Left kidney (tissue), 1 donor: ENCODE measurements at regions not wholly inside any gene's neighbourhood (a gene's known extent, or its start where the extent isn't known, plus 50 kb on each side); places are given as distances from the start of the nearest gene placed in this dataset.
"Not testable (repeated sequence)": the region's sequence is repeated elsewhere in the genome, so short reads cannot be mapped to it uniquely, and the experiment has no call there.

Experiments
- DNase-seq: peaks from one replicate; pipeline ENCODE4 v3.0.0-alpha.2; 2013

DNA sequence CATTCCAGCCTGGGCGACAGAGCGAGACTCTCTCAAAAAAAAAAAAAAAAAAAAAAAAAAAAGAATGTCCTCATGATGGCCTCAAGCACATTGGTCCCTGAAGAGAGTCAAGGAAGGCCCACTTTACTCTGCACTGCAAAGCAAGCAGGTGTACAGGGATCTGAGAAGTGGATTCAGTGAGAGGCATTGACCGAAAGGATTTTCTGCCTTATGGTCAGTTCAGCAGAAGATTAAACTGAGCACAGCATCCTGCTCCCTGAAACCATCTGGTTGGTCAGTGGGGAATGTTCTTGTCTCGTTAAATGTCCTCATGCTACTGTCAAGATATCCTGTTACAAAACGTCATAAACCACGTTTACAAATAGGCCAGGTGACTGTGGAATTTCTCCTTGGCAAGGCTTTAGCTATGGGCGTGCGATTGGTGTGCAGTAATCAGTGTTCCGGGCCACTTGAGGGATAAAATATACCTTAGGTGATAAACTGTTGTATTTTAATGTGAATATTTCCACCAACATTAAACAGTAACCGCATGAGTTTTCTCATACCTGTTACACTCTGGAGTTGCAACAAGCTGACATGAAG is 195.0 kb downstream of the ADRA2C start:
- not testable (repeated sequence) for DNase-seq

DNA sequence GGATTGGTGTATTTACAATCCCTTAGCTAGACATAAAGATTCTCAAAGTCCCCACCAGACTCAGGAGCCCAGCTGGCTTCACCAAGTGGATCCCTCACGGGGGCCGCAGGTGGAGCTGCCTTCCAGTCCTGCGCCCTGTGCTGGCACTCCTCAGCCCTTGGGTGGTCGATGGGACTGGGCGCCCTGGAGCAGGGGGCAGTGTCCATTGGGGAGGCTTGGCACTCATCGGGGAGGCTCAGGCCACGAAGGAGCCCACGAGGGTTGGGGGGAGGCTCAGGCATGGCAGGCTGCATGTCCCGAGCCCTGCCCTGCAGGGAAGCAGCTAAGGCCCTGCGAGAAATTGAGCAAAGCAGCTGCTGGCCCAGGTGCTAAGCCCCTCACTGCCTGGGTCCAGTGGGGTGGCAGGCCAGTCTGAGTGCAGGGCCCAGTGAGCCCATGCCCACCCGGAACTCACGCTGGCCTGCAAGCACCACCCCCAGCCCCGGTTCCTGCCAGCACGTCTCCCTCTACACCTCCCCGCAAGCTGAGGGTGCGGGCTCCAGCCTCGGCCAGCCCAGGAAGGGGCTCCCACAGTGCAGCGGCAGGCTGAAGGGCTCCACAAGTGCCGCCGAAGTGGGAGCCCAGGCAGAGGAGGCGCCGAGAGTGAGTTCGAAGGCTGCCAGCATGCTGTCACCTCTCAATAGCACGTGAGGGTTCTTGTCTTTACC is 198.5 kb downstream of the ADRA2C start:
- not testable (repeated sequence) for DNase-seq

DNA sequence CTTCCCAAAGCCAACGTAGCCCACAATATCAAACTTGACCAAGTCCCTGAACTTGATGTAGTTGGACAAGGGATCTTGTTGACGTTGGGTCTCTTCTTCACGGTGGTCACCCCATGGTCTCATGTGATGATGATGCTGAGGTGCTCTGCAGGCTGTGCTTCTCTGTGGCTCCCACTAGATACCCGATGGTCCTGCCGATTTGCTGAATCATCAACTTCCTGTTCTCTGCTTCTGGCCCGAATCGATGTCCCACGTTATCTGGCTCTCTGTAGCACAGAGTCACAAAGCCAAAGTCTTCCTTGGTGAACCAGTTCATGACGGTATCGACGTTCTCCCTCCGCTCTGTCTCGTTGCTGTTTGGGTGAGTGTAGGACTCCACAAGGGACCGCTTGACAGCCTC is 201.0 kb downstream of the ADRA2C start:
- not testable (repeated sequence) for DNase-seq

DNA sequence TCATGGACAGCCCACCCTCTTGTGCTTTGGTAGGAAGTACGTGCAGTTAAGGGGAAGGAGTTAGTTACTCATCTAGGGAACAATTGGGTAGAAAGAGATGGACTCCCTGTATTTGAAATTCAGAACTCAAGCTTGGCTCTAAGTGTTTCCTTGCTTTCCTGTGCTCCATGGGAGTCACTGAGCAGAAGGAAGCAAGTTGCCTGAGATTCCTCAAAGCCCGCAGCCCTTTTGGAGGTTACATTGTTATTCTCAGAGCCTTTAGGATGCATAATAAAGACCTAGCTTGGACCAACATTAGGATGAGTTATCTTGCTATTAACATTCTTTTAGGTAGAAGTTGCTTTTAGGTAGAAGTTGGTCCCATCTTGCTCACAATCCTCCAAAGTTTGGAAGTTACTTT is 206.4 kb downstream of the ADRA2C start:
- not testable (repeated sequence) for DNase-seq

DNA sequence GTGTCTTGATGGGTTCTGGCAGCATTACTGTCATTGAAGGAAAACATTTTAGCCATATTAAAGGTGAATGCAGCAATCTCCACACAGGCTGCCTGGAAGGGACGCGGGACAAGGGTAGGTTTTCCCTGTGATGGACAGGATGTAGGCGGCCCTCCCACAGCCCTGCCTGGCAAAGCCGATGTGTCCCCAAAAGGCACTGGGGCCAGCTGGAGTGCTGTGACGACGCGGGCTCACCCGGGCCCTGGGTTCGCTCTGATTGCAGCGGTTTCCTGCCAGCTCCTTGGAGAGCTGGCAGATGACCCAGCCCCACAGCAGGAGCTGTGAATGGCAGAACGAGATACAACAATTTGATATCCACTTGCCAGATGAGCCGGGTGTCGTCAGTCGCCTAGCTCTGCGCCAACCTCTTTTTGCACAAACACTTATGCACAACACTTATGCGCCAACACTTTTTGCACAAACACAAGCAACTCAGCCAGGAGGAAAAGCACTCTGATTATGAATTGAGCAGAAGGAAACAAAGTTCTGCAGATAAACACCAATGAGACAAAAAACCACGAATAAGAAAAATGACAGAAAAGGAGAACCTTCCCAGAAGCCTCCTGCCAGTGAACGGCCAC is 207.5 kb downstream of the ADRA2C start:
- not testable (repeated sequence) for DNase-seq

DNA sequence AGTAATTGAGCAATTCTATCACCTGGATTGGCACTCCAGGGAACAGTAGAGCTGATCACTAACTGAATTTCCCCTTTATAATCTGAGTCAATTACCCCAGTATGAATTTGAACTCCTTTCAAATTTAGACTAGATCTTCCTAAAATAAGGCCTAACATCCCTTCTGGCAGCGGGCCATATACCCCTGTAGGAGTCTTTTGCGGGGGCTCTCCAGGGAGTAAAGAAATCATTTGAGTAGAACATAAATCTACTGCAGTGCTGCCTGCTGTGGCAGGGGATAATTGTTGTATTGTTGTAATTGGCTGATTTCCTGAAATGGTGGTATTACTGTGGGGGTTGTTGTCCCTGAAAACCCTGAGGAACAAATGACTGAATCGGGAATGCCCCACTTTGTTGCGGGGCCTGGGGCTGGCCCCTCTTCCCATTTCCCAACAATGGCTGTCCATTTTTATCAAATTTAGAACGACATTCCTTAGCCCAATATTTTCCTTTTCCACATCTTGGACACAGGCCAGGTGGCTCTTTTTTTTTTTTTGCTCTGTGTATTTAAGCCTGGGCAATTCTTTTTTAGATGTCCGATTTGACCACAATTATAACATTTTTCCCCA is 217.4 kb downstream of the ADRA2C start:
- DNase-seq, result not testable (repeated sequence)

DNA sequence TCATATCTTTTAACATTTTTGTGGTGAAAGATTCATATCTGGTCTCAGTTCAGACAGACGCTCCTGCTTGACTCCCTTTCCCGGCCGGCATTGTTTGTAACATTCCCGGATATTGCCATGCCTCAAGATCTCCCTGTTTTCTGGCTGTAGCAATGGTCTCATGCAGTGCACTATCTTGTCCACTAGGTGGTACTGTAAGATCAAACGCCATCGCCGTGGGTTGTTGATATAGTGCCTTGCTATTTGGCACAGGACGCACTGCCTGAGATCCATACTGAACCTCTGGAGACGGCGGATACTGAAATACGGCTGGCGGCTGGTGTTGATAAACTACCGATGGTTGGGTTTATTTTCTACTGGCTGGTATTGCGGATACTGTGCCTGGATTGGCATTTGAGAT is 218.6 kb downstream of the ADRA2C start:
- DNase-seq, result not testable (repeated sequence)

DNA sequence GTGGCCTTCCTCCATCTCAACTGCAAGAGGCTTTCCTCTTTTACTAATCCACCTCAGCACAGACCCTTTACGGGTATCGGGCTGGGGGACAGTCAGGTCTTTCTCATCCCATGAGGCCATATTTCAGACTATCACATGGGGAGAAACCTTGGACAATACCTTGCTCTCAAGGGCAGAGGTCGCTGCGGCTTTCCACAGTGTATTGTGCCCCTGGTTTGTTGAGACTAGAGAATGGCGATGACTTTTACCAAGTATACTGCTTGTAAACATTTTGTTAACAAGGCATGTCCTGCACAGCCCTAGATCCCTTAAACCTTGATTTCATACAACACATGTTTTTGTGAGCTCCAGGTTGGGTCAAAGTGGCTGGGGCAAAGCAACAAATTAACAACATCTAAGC is 220.2 kb downstream of the ADRA2C start:
- DNase-seq, result not testable (repeated sequence)

DNA sequence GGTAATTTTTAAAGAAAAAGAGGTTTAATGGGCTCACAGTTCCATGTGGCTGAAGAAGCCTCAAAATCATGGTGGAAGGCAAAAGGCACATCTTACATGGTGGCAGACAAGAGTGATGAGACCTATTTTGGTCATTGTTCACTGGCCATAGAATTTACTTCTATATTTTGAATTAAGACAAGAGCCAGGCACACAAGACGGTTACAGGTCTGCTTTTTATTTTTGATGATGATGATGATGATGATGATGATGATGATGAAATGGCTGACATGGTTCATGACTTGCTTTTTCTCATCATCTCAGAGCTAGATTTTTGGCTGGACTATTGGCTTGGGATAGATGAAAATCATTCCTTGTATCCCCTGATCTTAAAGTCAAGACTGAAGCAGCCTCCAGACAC is 229.3 kb downstream of the OTOP1 start:
- not testable (repeated sequence) for DNase-seq

DNA sequence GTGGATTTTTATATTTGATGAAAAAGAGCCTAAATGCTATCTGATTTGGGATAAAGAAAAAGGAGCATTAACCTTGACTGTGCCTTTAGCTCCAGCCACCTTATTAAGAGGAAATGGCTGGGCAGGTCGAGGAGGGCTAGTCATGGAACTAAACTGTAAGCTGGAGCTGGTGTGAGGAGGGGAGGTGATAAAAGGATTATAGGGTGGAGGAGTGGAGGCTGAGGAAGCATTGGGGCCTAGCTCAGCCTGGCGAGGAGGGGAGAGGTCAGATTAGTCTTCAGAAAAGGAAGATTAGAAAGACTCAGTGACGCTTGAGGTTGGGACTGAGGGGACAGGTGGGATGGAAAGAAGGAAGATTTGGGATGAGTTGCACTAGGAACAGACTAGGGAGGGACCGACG is 222.7 kb downstream of the OTOP1 start:
- not testable (repeated sequence) for DNase-seq

DNA sequence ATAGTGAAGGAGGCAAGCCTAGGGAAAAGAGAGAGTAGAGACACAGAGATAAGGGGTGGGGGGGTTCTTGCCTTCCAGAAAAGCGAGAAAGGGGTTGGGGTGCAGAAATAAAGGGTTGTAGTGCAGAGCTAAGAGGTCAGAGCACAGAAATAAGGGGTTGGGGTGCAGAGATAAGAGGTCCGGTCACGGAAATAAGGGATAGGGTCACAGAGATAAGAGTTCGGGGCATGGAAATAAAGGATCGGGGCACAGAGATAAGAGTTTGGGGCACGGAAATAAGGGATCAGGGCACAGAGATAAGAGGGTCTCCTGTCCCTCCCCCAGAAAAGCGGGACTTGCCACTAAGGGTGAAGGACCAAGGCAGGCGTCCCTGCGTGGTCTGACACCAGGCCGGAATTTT is 222.0 kb downstream of the OTOP1 start:
- DNase-seq, result not testable (repeated sequence)

DNA sequence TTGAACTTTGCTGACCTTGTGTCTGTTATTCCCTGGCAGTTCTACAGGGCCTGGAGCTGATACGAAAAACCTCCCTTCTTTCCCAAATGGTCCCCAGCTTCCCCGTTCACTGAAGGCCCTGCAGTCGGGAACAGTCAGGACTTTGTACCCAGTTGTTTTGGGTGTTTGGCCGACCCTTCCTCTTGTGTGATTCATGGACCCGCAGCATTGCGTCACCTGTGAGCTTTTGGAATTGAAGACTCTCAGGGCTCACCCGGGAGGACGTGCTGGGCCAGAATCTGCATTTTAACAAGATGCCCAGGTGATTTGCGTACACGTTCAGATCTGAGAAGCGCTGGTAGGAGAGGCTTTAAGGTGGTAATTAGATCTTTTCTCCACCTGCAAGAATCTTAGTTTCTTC is 220.4 kb downstream of the OTOP1 start:
- not testable (repeated sequence) for DNase-seq

DNA sequence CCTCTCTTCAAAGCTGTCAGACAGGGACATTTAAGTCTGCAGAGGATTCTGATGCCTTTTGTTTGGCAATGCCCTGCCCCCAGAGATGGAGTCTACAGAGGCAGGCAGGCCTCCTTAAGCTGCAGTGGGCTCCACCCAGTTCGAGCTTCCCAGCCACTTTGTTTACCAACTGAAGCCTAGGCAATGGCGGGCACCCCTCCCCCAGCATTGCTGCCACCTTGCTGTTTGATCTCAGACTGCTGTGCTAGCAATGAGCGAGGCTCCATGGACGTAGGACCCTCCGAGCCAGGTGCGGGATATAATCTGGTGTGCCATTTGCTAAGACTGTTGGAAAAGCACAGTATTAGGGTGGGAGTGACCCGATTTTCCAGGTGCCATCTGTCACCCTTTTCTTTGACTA is 207.7 kb downstream of the OTOP1 start:
- DNase-seq, result not testable (repeated sequence)

DNA sequence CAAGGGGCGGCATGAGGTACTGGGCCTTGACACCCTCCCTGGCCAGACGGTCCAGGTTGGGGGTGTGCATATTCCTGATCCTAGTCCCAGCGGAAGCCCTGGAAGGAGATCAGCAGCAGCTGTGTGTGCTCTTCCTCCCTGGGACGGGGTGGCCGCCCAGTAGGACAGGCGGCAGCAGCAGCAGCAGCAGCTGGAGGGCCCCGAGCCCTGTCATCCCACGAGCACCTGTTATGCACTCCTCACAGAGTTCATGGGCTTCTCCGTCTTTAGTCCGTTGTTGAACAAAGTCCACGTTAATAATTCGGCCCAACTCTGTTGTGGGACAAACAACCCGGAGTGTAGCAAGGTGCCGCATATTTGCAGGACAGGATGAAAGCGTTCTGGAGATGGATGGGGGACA is 205.6 kb downstream of the OTOP1 start:
- DNase-seq, result not testable (repeated sequence)

DNA sequence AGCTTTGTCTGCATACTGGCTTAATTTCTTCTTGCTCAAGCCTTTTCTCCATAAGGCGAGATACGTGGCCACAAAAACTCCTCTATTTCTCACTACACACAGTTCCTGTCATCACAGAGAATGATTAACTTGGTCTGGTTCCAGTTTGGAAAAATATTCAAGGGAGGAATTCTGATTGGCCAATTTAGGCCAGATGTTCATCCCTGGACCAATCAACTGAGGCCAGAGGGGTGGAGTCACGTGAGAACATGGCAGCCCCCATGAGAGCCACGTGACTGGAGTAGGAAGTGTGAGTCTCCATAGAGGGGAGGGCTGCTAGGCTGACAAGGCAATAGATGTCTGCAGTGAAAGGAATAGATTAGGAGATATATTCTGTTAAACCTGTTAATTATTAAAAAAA is 200.0 kb downstream of the OTOP1 start:
- not testable (repeated sequence) for DNase-seq

DNA sequence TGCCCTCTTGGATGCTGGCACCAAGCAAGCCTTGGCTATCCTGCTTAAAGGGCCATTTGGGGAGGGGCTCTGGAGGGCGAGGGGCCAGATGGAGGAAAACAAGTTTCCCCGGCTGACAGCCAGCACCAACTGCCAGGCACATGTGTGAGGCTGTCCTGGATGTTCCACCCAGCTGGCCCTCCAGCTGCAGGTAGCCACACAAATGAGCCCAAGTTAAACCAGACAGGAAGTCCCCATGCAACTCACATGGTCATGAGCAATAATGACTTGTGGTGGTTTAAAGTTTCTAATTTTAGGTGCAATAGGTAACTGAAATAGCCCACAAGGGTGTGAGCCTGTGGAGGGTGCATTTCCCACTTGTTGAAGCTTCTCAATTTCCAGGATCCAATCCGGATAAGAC is 198.0 kb downstream of the OTOP1 start:
- not testable (repeated sequence) for DNase-seq

DNA sequence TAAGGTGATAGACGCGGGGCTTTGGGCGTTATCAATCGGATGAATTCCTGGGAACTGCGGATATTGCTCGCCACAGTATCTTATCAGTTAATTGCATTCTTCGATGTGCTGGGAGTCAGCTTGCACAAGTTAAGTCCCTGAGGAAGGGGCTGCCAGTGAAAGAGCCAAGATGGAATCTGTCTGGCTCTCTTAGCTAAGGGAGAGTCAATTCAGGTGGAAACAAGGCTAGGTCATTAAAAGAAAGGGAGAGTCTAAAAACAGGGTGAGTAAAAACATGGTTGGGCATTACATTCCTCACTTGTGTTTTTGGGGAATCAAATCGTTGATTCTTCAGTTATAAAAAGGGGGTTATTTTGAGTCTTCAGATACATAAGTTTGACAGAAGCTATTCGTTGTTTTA is 196.2 kb downstream of the OTOP1 start:
- DNase-seq, result not testable (repeated sequence)

DNA sequence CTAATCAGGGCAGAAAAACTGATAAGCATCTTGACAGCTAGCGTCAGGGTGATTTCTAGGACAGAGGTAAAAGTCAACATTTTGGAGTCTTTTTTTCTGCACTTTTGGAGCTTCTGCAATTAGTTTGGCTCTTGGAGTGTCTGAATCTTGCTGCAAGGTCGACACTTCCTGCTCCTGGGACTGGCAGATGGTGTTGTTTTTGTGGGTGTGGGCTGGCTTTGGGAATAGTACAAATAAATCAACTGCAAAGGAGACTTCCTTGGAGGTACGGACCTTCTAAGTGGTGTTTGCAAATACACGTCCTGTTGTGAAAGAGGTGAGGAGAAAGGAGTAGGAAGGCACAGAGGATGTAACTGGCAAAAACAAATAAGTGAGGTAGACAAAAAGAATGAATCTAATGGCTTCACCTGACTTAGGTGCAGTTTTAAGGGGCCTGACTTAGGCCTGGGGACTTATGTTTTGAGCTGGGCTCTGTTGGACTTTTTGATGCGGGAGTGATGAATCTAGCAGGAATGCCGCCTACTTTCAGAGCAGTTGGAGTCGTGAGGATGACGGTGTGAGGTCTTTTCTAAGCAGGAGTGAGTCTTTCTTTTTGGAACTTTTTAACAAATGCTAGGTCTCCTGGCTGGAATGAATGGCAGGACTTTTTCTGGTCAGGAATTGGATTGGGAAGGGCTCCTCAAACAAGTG is 195.1 kb downstream of the OTOP1 start:
- DNase-seq, result not testable (repeated sequence)

DNA sequence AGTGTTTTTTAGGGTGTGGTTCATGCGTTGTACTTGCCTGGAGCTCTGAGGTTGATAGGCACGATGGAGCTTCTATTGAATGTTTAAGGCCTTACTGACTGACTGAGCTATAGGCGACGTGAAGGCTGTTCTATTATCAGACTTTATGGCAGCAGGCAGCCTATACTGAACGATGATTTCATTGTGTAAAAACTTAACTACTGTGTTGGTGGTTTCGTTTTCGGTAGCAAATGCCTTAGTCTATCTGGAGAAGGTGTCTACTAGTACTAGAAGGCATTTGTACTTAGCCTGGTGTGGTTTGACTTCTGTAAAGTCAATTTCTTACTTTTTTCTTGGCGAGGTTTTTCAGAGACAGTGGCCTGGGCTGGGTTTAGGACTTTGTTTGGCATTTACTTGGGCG is 194.4 kb downstream of the OTOP1 start:
- not testable (repeated sequence) for DNase-seq

DNA sequence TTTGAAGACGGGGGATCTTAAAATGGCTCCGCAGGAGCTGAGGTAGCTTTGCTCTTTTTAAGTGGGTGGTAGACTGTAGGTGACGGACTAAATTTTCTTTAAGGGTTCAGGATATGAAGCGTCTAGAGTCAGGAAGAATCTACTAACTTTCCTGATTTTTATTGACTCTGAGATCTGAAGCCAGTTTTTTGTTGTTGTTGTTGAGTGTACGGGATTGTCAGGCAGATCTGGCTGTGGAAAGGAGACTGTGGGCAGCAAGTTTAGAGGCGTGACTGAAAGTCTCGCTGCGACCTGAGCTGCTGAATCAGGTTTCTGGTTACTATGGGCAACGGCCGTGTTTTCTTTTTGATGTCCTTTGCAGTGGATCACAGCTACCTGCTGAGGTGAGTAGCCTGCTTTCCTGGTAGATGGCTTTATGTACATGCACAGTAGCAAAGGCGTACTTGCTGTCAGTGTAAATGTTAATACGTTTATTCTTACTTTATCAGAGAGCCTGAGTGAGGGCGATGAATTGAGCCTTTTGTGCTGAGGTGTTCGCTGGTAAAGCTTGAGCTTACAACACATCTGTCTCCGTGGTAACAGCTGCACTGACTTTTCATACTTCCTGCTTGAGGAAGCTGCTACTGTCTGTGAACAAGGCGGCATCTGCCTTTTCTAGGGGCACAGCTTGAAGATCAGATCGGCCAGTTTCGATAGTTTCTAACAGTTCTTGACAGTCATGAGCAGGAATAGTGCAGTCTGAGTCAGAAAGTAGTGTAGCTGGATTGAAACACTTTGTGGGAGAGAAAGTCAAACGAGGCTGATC is 193.7 kb downstream of the OTOP1 start:
- DNase-seq, result not testable (repeated sequence)

DNA sequence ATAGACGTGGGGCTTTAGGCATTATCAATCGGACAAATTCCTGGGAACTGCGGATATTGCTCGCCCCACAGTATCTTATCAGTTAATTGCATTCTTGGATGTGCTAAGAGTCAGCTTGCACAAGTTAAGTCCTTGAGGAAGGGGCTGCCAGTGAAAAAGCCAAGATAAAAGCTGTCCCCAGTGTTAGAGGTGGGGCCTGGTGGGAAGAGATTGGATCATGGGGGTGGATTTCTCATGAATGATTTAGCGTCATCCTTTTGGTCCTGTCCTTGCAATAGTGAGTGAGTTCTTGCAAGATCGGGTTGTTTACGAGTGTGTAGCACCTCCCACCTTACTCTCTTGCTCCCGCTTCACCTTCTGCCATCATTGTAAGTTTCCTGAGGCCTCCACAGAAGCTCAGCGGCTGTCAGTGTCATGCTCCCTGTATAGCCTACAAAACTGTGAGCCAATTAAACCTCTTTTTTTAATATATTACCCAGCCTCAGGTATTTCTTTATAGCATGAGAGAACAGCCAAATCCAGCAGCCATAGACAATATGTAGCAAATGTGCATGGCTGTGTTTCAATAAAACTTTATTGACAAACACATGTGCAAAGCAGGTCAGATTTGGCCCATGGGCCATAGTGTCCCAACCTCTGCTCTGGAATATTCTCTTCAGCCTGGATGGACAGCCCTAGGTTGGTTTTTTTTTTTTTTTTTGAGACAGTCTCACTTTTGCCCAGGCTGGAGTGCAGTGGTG is 189.2 kb downstream of the OTOP1 start:
- DNase-seq, result not testable (repeated sequence)
